Lung (tissue), 11 donors: ENCODE measurements at regions not wholly inside any gene's neighbourhood (a gene's known extent, or its start where the extent isn't known, plus 50 kb on each side); places are given as distances from the start of the nearest gene placed in this dataset.

Experiments
- ATAC-seq: fragments of 200-7000 bp; cut with Tn5 transposase; one replicate; pipeline ENCODE4 v1.9.1; 2020; ENCODE audit warnings: moderate number of reproducible peaks; ENCODE audit not compliant: insufficient read depth, low FRiP score
- DNase-seq, 3 donors: peaks; one replicate each; pipeline ENCODE4 v3.0.0-alpha.2; 2013 to 2017
- H3K27ac ChIP-seq, 2 donors: one replicate each; pipeline ENCODE4 v1.5.1; 2013; ENCODE audit warnings: mild to moderate bottlenecking in 2 of 2, moderate library complexity in 2 of 2, control low read depth in 1 of 2, inconsistent platforms in 1 of 2, low read depth in 1 of 2, low read length in 1 of 2
- H3K27me3 ChIP-seq, 3 donors: one replicate each; pipeline ENCODE4 v1.5.1; 2013; ENCODE audit warnings: low read length in 2 of 3; ENCODE audit not compliant: control insufficient read depth in 3 of 3, insufficient read depth in 3 of 3
- H3K36me3 ChIP-seq, 4 donors: one replicate each; pipeline ENCODE4 v1.5.1; 2013; ENCODE audit warnings: low read length in 4 of 4, mild to moderate bottlenecking in 1 of 4, moderate library complexity in 1 of 4; ENCODE audit not compliant: control insufficient read depth in 4 of 4, insufficient read depth in 4 of 4
- H3K4me1 ChIP-seq, 5 donors: one replicate each; pipeline ENCODE4 v1.5.1; 2013; ENCODE audit warnings: low read length in 5 of 5, mild to moderate bottlenecking in 2 of 5, moderate library complexity in 1 of 5; ENCODE audit not compliant: control insufficient read depth in 5 of 5, insufficient read depth in 5 of 5
- H3K4me3 ChIP-seq: one replicate; pipeline ENCODE4 v1.5.1; 2013; ENCODE audit warnings: mild to moderate bottlenecking, control low read depth, moderate library complexity
- H3K9ac ChIP-seq, 2 donors: one replicate each; pipeline ENCODE4 v1.5.1; 2013; ENCODE audit warnings: low read length in 2 of 2, control low read depth in 1 of 2; ENCODE audit not compliant: insufficient read depth in 1 of 2
- H3K9me3 ChIP-seq, 4 donors: one replicate each; pipeline ENCODE4 v1.5.1; 2013; ENCODE audit warnings: low read length in 3 of 4, mild to moderate bottlenecking in 1 of 4, moderate library complexity in 1 of 4; ENCODE audit not compliant: control insufficient read depth in 4 of 4, insufficient read depth in 3 of 4
- CTCF ChIP-seq: IDR thresholded peaks from 2 replicates; pipeline ENCODE4 v1.5.1; 2012; ENCODE audit warnings: mild to moderate bottlenecking; ENCODE audit errors: control extremely low read depth, extremely low read depth
- WGBS, 2 donors: extraction: QIAGEN DNeasy Blood & Tissue Kit; methylation state at CpG; one replicate each; pipeline ENCODE4 v1.1.7; 2013; 5-methylcytosine and 5-hydroxymethylcytosine counted together
- donor health status: control.
- donor health status: control.
- donor health status: Bipolar disorder and iron deficiency.
- donor health status: healthy.
- donor health status: DM: yes; HTN: yes; CAD: no.

- Histone ChIP-seq H3K4me1 (no peaks in the 10 kb centered on the region), H3K27me3 (no peaks in the 10 kb centered on the region), H3K36me3 (no peaks in the 10 kb centered on the region), H3K4me3 (no peak overlapping the region), H3K9ac (no peak overlapping the region), H3K9me3 (no peaks in the 10 kb centered on the region), H3K27ac (no peak overlapping the region)
- ATAC-seq = no peak
- TF ChIP-seq CTCF = no peak
- DNase-seq = no peak
- WGBS, 2 donors = 16 to 20% methylated on average over 1 of the region's 1 CpG
Observed at GRCh38 chr16:7888411-7888810, 555.8 kb downstream of the RBFOX1 start.

- TF ChIP-seq CTCF = no peak
- H3K4me1 ChIP-seq = no peaks in the 10 kb centered on the region
- H3K27me3 ChIP-seq = no peaks in the 10 kb centered on the region
- no peak overlapping the region for H3K4me3 ChIP-seq
- 54 to 56% methylated on average over 2 of the region's 2 CpGs for WGBS, 2 donors
- H3K36me3 ChIP-seq = no peaks in the 10 kb centered on the region
- DNase-seq = no peak
- no peaks in the 10 kb centered on the region for H3K9me3 ChIP-seq
- no peak overlapping the region for H3K27ac ChIP-seq
- no peak for ATAC-seq
- no peak overlapping the region for H3K9ac ChIP-seq
Observed at GRCh38 chr16:7887316-7887715, 554.7 kb downstream of the RBFOX1 start.

- Histone ChIP-seq H3K9ac (no peak overlapping the region), H3K4me1 (no peaks in the 10 kb centered on the region), H3K4me3 (no peak overlapping the region), H3K27ac (no peak overlapping the region), H3K9me3 (no peaks in the 10 kb centered on the region), H3K36me3 (no peaks in the 10 kb centered on the region), H3K27me3 (no peaks in the 10 kb centered on the region)
- DNase-seq = no peak
- no peak for ATAC-seq
- TF ChIP-seq CTCF = no peak
- 74 to 80% methylated on average over 2 of the region's 2 CpGs for WGBS, 2 donors
Observed at GRCh38 chr16:7871979-7872378, 539.3 kb downstream of the RBFOX1 start.

- Histone ChIP-seq H3K9ac (no peak overlapping the region), H3K27ac (no peak overlapping the region), H3K27me3 (no peaks in the 10 kb centered on the region), H3K4me1 (no peaks in the 10 kb centered on the region), H3K9me3 (no peaks in the 10 kb centered on the region), H3K4me3 (no peak overlapping the region), H3K36me3 (no peaks in the 10 kb centered on the region)
- DNase-seq = no peak
- ATAC-seq = no peak
- 64 to 83% methylated on average over 9 of the region's 9 CpGs for WGBS, 2 donors
- no peak for TF ChIP-seq CTCF
Observed at GRCh38 chr16:7871371-7871770, 538.7 kb downstream of the RBFOX1 start.
